Loucy (cell line): ENCODE measurements at regions not wholly inside any gene's neighbourhood (a gene's known extent, or its start where the extent isn't known, plus 50 kb on each side); places are given as distances from the start of the nearest gene placed in this dataset.

ENCODE experiments used
- EZH2phosphoT487 ChIP-seq: fragments of 200-600 bp; IDR thresholded peaks from 2 replicates; pipeline ENCODE4 v1.6.1; 2018; ENCODE audit warnings: antibody characterized with exemption, mild to moderate bottlenecking, moderate library complexity, borderline replicate concordance
- TF ChIP-seq, protein P1 (sequence below): fragments of 200-600 bp; sonication (generic); conservative IDR thresholded peaks from 2 replicates; pipeline ENCODE4 v1.5.1; 2014; ENCODE audit warnings: mild to moderate bottlenecking, antibody characterized with exemption, low read length

DNA sequence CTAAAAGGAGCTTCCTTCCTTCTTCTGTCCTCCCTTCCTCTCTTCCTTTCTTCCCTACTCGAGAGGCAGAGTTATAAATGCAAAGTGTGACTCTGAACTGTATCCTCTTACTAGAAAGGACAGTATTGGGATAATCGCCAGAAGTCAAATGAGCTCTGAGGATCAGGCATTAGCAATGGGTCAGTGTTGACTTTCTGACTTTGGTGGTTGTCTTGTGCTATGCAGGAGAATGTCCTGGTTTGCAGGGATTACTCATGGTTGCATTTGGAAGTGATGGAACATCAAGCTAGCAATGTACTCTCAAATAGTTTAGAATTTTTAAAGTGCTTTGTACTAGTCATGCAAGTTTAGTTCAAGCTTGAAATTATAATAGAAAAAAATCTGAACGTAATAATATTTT is 115.6 kb downstream of the TXNL1 start:
- TF ChIP-seq, protein P1, sequence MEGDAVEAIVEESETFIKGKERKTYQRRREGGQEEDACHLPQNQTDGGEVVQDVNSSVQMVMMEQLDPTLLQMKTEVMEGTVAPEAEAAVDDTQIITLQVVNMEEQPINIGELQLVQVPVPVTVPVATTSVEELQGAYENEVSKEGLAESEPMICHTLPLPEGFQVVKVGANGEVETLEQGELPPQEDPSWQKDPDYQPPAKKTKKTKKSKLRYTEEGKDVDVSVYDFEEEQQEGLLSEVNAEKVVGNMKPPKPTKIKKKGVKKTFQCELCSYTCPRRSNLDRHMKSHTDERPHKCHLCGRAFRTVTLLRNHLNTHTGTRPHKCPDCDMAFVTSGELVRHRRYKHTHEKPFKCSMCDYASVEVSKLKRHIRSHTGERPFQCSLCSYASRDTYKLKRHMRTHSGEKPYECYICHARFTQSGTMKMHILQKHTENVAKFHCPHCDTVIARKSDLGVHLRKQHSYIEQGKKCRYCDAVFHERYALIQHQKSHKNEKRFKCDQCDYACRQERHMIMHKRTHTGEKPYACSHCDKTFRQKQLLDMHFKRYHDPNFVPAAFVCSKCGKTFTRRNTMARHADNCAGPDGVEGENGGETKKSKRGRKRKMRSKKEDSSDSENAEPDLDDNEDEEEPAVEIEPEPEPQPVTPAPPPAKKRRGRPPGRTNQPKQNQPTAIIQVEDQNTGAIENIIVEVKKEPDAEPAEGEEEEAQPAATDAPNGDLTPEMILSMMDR = no peak
- no peak for TF ChIP-seq EZH2phosphoT487
